ENCODE measurements at regions not wholly inside any gene's neighbourhood (a gene's known extent, or its start where the extent isn't known, plus 50 kb on each side); places are given as distances from the start of the nearest gene placed in this dataset.

- no peak overlapping the region for H3K4me3 ChIP-seq
- no peak for DNase-seq (ENCODE audit: low spot score in 2 of 2)
- TF ChIP-seq POLR2AphosphoS5 (IDR thresholded peaks at IDR 0.05), result no peak
- TF ChIP-seq CTCF (IDR thresholded peaks at IDR 0.05), result no peak
- TF ChIP-seq POLR2A (IDR thresholded peaks at IDR 0.05), result no peak
- H3K27ac ChIP-seq, result no peak overlapping the region
- H3K36me3 ChIP-seq, result no peaks in the 10 kb centered on the region
- no peaks in the 10 kb centered on the region for H3K4me1 ChIP-seq
- intact Hi-C loops (cut with DNase I; ENCODE audit: low total_unique reads), result no loop called here
- no peaks in the 10 kb centered on the region for H3K27me3 ChIP-seq
- no peaks in the 10 kb centered on the region for H3K9me3 ChIP-seq
Measured at GRCh38 chr12:30417697-30418231, 277.9 kb downstream of the IPO8 start.

GRCh38 chr12:30416631-30417030 lies 279.0 kb downstream of the IPO8 start:
- no peak overlapping the region for H3K27ac ChIP-seq
- intact Hi-C loops (cut with DNase I; ENCODE audit: low total_unique reads), result no loop called here
- H3K27me3 ChIP-seq, result no peaks in the 10 kb centered on the region
- H3K9me3 ChIP-seq, result no peaks in the 10 kb centered on the region
- no peak for DNase-seq (ENCODE audit: low spot score in 2 of 2)
- H3K4me3 ChIP-seq, result no peak overlapping the region
- no peak for TF ChIP-seq CTCF (IDR thresholded peaks at IDR 0.05)
- no peaks in the 10 kb centered on the region for H3K36me3 ChIP-seq
- no peaks in the 10 kb centered on the region for H3K4me1 ChIP-seq

GRCh38 chr12:30415777-30416176 lies 279.9 kb downstream of the IPO8 start:
- Histone ChIP-seq H3K9me3 (no peaks in the 10 kb centered on the region), H3K27ac (no peak overlapping the region), H3K36me3 (no peaks in the 10 kb centered on the region), H3K27me3 (no peaks in the 10 kb centered on the region), H3K4me3 (no peak overlapping the region), H3K4me1 (no peaks in the 10 kb centered on the region)
- TF ChIP-seq POLR2AphosphoS5 (IDR thresholded peaks at IDR 0.05), result no peak
- TF ChIP-seq POLR2A (IDR thresholded peaks at IDR 0.05), result no peak
- TF ChIP-seq CTCF (IDR thresholded peaks at IDR 0.05), result no peak
- intact Hi-C loops (cut with DNase I; ENCODE audit: low total_unique reads), result no loop called here
- no peak for DNase-seq (ENCODE audit: low spot score in 2 of 2)

- Histone ChIP-seq H3K9me3 (no peaks in the 10 kb centered on the region), H3K27ac (no peak overlapping the region), H3K4me3 (no peak overlapping the region), H3K27me3 (no peaks in the 10 kb centered on the region), H3K4me1 (no peaks in the 10 kb centered on the region), H3K36me3 (no peaks in the 10 kb centered on the region)
- DNase-seq (ENCODE audit: low spot score in 2 of 2), result no peak
- intact Hi-C loops (cut with DNase I; ENCODE audit: low total_unique reads), result no loop called here
- TF ChIP-seq CTCF (IDR thresholded peaks at IDR 0.05) (no peak), POLR2AphosphoS5 (IDR thresholded peaks at IDR 0.05) (no peak), POLR2A (IDR thresholded peaks at IDR 0.05) (no peak)
Measured at GRCh38 chr12:30414507-30414906, 281.2 kb downstream of the IPO8 start.

DNA sequence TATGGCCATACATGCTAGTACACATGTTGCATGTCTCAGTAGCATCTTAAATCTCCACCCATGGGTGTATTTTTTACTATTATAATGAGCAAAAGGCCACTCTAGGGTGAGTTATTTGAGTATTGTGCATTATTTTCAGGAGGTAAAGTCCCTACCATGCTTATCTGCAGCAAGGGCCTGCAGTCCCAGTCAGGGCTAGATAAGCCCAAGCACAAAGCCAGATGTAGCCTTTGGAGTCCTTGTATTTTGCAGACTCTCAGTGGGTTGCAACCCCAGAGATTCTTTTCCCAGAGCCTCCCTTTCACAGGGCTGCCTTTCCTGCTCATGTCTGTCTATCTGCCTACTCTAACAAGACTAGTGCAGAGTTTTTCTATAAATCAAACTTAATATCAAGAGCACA lies 295.3 kb downstream of the IPO8 start:
- Histone ChIP-seq H3K27ac (no peak overlapping the region), H3K9me3 (peaks cover 0 to 23% of the 10 kb centered on the region in 2 donors), H3K27me3 (no peaks in the 10 kb centered on the region), H3K4me3 (no peak overlapping the region), H3K36me3 (no peaks in the 10 kb centered on the region), H3K4me1 (no peaks in the 10 kb centered on the region)
- TF ChIP-seq CTCF (IDR thresholded peaks at IDR 0.05), result no peak
- no peak for TF ChIP-seq POLR2AphosphoS5 (IDR thresholded peaks at IDR 0.05)
- TF ChIP-seq POLR2A (IDR thresholded peaks at IDR 0.05), result no peak
- DNase-seq (ENCODE audit: low spot score in 2 of 2), result no peak
- intact Hi-C loops (cut with DNase I; ENCODE audit: low total_unique reads), result no loop called here

Data from breast epithelium (tissue), 4 donors.